Nephron progenitor cell (in vitro differentiated cells): ENCODE measurements at regions not wholly inside any gene's neighbourhood (a gene's known extent, or its start where the extent isn't known, plus 50 kb on each side); places are given as distances from the start of the nearest gene placed in this dataset.

Source experiments
- DNase-seq: peaks from one replicate; pipeline ENCODE4 v3.0.0; 2021
- H3K27ac Mint-ChIP-seq: 2 replicates; pipeline ENCODE4 v1.8.0; 2021; ENCODE audit warnings: mild to moderate bottlenecking, moderate library complexity, mixed read lengths
- H3K27me3 Mint-ChIP-seq: 2 replicates; pipeline ENCODE4 v1.8.0; 2021; ENCODE audit warnings: mild to moderate bottlenecking, low read depth, mixed read lengths; ENCODE audit not compliant: poor library complexity
- H3K36me3 Mint-ChIP-seq: 2 replicates; pipeline ENCODE4 v1.8.0; 2021; ENCODE audit warnings: low read depth, mixed read lengths
- H3K4me1 Mint-ChIP-seq: 2 replicates; pipeline ENCODE4 v1.8.0; 2021; ENCODE audit warnings: mixed read lengths
- H3K4me3 Mint-ChIP-seq: 2 replicates; pipeline ENCODE4 v1.8.0; 2021; ENCODE audit warnings: mild to moderate bottlenecking, moderate library complexity, mixed read lengths
- H3K9me3 Mint-ChIP-seq: 2 replicates; pipeline ENCODE4 v1.8.0; 2021; ENCODE audit warnings: mild to moderate bottlenecking, moderate library complexity, mixed read lengths
- CTCF ChIP-seq: fragments of 200-600 bp; sonication (generic); IDR thresholded peaks from 2 replicates; pipeline ENCODE4 v1.5.0; 2021; ENCODE audit warnings: antibody characterized with exemption

- H3K9me3 Mint-ChIP-seq: peaks cover 15% of the 10 kb centered on the region
- H3K4me1 Mint-ChIP-seq: no peaks in the 10 kb centered on the region
- H3K36me3 Mint-ChIP-seq: no peaks in the 10 kb centered on the region
- DNase-seq: no peak
- H3K27me3 Mint-ChIP-seq: peaks cover 4% of the 10 kb centered on the region
- no peak overlapping the region for H3K4me3 Mint-ChIP-seq
- H3K27ac Mint-ChIP-seq: no peak overlapping the region
- TF ChIP-seq CTCF: no peak
These were observed 445.7 kb upstream of the FANCL start for GRCh38 chr2:58686776-58687175.

- no peak overlapping the region for H3K4me3 Mint-ChIP-seq
- no peak for TF ChIP-seq CTCF
- H3K9me3 Mint-ChIP-seq: no peaks in the 10 kb centered on the region
- H3K4me1 Mint-ChIP-seq: no peaks in the 10 kb centered on the region
- no peaks in the 10 kb centered on the region for H3K27me3 Mint-ChIP-seq
- H3K36me3 Mint-ChIP-seq: no peaks in the 10 kb centered on the region
- H3K27ac Mint-ChIP-seq: no peak overlapping the region
- DNase-seq: no peak
These were observed 439.7 kb upstream of the FANCL start for GRCh38 chr2:58680755-58681310.

- no peak for DNase-seq
- Mint-ChIP-seq H3K36me3 (no peaks in the 10 kb centered on the region), H3K27me3 (no peaks in the 10 kb centered on the region), H3K27ac (no peak overlapping the region), H3K4me1 (no peaks in the 10 kb centered on the region), H3K4me3 (no peak overlapping the region), H3K9me3 (no peaks in the 10 kb centered on the region)
- TF ChIP-seq CTCF: no peak
These were observed 436.6 kb upstream of the FANCL start for GRCh38 chr2:58677748-58678147.

- H3K27ac Mint-ChIP-seq: no peak overlapping the region
- no peaks in the 10 kb centered on the region for H3K9me3 Mint-ChIP-seq
- no peak for DNase-seq
- peaks cover 5% of the 10 kb centered on the region for H3K27me3 Mint-ChIP-seq
- no peak overlapping the region for H3K4me3 Mint-ChIP-seq
- TF ChIP-seq CTCF: no peak
- H3K36me3 Mint-ChIP-seq: no peaks in the 10 kb centered on the region
- H3K4me1 Mint-ChIP-seq: no peaks in the 10 kb centered on the region
These were observed 430.6 kb upstream of the FANCL start for GRCh38 chr2:58671675-58672074.

GRCh38 chr2:58669998-58670397, 428.9 kb upstream of the FANCL start:
- DNase-seq: no peak
- no peak for TF ChIP-seq CTCF
- Mint-ChIP-seq H3K27me3 (peaks cover 7% of the 10 kb centered on the region), H3K27ac (no peak overlapping the region), H3K9me3 (no peaks in the 10 kb centered on the region), H3K4me3 (no peak overlapping the region), H3K4me1 (no peaks in the 10 kb centered on the region), H3K36me3 (no peaks in the 10 kb centered on the region)

GRCh38 chr2:58667137-58667774, 426.1 kb upstream of the FANCL start:
- Mint-ChIP-seq H3K27ac (no peak overlapping the region), H3K4me3 (no peak overlapping the region)

More at GRCh38 chr2:58667137-58667774, 426.1 kb upstream of the FANCL start:
- Mint-ChIP-seq H3K9me3 (no peaks in the 10 kb centered on the region), H3K36me3 (no peaks in the 10 kb centered on the region), H3K4me1 (no peaks in the 10 kb centered on the region), H3K27me3 (peaks cover 7% of the 10 kb centered on the region)
- DNase-seq: no peak
- no peak for TF ChIP-seq CTCF
